ENCODE measurements at regions not wholly inside any gene's neighbourhood (a gene's known extent, or its start where the extent isn't known, plus 50 kb on each side); places are given as distances from the start of the nearest gene placed in this dataset.

- ATAC-seq (ENCODE audit: insufficient read depth, low FRiP score) (peak; percentile 11), DNase-seq (peak in 2 of 3 donors; percentile 67 to 69)
- TF ChIP-seq CTCF (IDR thresholded peaks at IDR 0.05; ENCODE audit: control extremely low read depth, extremely low read depth), result no peak
- Histone ChIP-seq H3K4me3 (no peak overlapping the region), H3K36me3 (ENCODE audit: control insufficient read depth in 4 of 4, insufficient read depth in 4 of 4, low read length in 4 of 4) (no peaks in the 10 kb centered on the region), H3K27me3 (ENCODE audit: control insufficient read depth in 3 of 3, insufficient read depth in 3 of 3, low read length in 2 of 3) (no peaks in the 10 kb centered on the region), H3K4me1 (ENCODE audit: control insufficient read depth in 5 of 5, insufficient read depth in 5 of 5, low read length in 5 of 5) (peaks cover 5 to 25% (median 9%) of the 10 kb centered on the region in 5 donors), H3K27ac (ENCODE audit: low read depth in 1 of 2, low read length in 1 of 2) (peak overlapping the region in 1 of 2 donors; percentile 78), H3K9me3 (ENCODE audit: control insufficient read depth in 4 of 4, insufficient read depth in 3 of 4, low read length in 3 of 4) (no peaks in the 10 kb centered on the region), H3K9ac (ENCODE audit: insufficient read depth in 1 of 2, low read length in 2 of 2) (no peak overlapping the region)
- 59 to 71% methylated on average over 1 of the region's 1 CpG for WGBS, 2 donors
Observed at GRCh38 chr6:14720411-14721102, 525.3 kb upstream of the JARID2 start.

- H3K9me3 ChIP-seq (ENCODE audit: control insufficient read depth in 4 of 4, insufficient read depth in 3 of 4, low read length in 3 of 4), result no peaks in the 10 kb centered on the region
- no peak overlapping the region for H3K9ac ChIP-seq (ENCODE audit: insufficient read depth in 1 of 2, low read length in 2 of 2)
- H3K27me3 ChIP-seq (ENCODE audit: control insufficient read depth in 3 of 3, insufficient read depth in 3 of 3, low read length in 2 of 3), result no peaks in the 10 kb centered on the region
- ATAC-seq (ENCODE audit: insufficient read depth, low FRiP score) (peak; percentile 58), DNase-seq (peak; percentile 33 to 84 (median 77))
- H3K4me3 ChIP-seq, result no peak overlapping the region
- H3K36me3 ChIP-seq (ENCODE audit: control insufficient read depth in 4 of 4, insufficient read depth in 4 of 4, low read length in 4 of 4), result no peaks in the 10 kb centered on the region
- no peak overlapping the region for H3K27ac ChIP-seq (ENCODE audit: low read depth in 1 of 2, low read length in 1 of 2)
- 34 to 40% methylated on average over 9 of the region's 9 CpGs for WGBS, 2 donors
- no peak for TF ChIP-seq CTCF (IDR thresholded peaks at IDR 0.05; ENCODE audit: control extremely low read depth, extremely low read depth)
- H3K4me1 ChIP-seq (ENCODE audit: control insufficient read depth in 5 of 5, insufficient read depth in 5 of 5, low read length in 5 of 5), result peaks cover 5 to 25% (median 9%) of the 10 kb centered on the region in 5 donors
Observed at GRCh38 chr6:14721103-14721758, 524.6 kb upstream of the JARID2 start.

GRCh38 chr6:14722001-14722562 lies 523.8 kb upstream of the JARID2 start:
- no peak for ATAC-seq (ENCODE audit: insufficient read depth, low FRiP score)
- H3K9ac ChIP-seq (ENCODE audit: insufficient read depth in 1 of 2, low read length in 2 of 2), result no peak overlapping the region
- 86 to 89% methylated on average over 2 of the region's 2 CpGs for WGBS, 2 donors
- DNase-seq, result no peak
- H3K36me3 ChIP-seq (ENCODE audit: control insufficient read depth in 4 of 4, insufficient read depth in 4 of 4, low read length in 4 of 4), result no peaks in the 10 kb centered on the region
- H3K9me3 ChIP-seq (ENCODE audit: control insufficient read depth in 4 of 4, insufficient read depth in 3 of 4, low read length in 3 of 4), result no peaks in the 10 kb centered on the region
- H3K4me3 ChIP-seq, result no peak overlapping the region
- H3K4me1 ChIP-seq (ENCODE audit: control insufficient read depth in 5 of 5, insufficient read depth in 5 of 5, low read length in 5 of 5), result peaks cover 3 to 29% (median 9%) of the 10 kb centered on the region in 5 donors
- H3K27ac ChIP-seq (ENCODE audit: low read depth in 1 of 2, low read length in 1 of 2), result no peak overlapping the region
- H3K27me3 ChIP-seq (ENCODE audit: control insufficient read depth in 3 of 3, insufficient read depth in 3 of 3, low read length in 2 of 3), result no peaks in the 10 kb centered on the region
- no peak for TF ChIP-seq CTCF (IDR thresholded peaks at IDR 0.05; ENCODE audit: control extremely low read depth, extremely low read depth)
